ENCODE measurements at regions not wholly inside any gene's neighbourhood (a gene's known extent, or its start where the extent isn't known, plus 50 kb on each side); places are given as distances from the start of the nearest gene placed in this dataset.
A peak's percentile ranks its signal among the peaks of the same experiment; 100 is the strongest.

DNA sequence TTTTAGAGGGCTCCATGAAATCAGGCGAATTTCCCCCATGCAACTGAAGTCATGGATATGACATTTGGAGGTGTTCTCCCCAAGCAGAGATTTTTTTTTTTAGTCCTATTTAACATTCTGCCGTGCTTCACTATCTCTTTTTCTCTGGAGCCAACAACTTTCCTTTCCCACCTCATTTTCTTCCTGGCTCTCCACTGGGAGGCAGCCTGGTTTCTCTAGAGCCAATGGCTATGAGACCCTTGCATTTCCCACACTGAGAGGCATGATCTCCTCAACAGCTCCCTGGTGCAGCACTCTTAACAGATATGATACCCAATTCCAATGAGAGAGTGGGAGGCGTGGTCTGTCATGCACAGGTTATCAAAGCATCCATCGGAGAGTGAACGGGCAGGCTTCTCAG is 310.8 kb downstream of the DRD1 start:
- DNase-seq (ENCODE audit: insufficient read length, low spot score), result no peak
- no peak for FAIRE-seq
- TF ChIP-seq, protein P1, sequence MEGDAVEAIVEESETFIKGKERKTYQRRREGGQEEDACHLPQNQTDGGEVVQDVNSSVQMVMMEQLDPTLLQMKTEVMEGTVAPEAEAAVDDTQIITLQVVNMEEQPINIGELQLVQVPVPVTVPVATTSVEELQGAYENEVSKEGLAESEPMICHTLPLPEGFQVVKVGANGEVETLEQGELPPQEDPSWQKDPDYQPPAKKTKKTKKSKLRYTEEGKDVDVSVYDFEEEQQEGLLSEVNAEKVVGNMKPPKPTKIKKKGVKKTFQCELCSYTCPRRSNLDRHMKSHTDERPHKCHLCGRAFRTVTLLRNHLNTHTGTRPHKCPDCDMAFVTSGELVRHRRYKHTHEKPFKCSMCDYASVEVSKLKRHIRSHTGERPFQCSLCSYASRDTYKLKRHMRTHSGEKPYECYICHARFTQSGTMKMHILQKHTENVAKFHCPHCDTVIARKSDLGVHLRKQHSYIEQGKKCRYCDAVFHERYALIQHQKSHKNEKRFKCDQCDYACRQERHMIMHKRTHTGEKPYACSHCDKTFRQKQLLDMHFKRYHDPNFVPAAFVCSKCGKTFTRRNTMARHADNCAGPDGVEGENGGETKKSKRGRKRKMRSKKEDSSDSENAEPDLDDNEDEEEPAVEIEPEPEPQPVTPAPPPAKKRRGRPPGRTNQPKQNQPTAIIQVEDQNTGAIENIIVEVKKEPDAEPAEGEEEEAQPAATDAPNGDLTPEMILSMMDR (IDR thresholded peaks at IDR 0.05; ENCODE audit: insufficient read depth, missing control alignments), result peak; percentile 42

DNA sequence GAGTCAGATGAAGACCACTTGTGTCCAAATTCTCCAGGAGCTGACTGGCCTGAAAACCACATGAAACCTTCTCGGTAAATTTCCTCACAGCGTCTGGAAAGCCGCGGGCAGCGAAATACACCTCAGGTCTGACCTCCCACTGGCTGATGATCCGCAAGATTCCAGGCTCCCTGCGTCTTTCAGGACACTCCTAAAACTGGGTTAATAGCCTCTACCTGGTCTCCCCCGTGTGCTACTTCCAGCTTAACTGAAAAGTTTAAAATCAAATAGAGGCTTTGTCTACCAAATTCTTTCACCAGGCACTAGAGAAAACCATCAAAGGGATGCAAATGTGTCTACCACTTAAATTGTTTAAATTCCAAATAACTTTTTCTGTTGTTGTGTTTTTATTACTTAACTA is 312.6 kb downstream of the DRD1 start:
- TF ChIP-seq, protein P1 (IDR thresholded peaks at IDR 0.05; ENCODE audit: insufficient read depth, missing control alignments), result no peak
- FAIRE-seq (no peak), DNase-seq (ENCODE audit: insufficient read length, low spot score) (no peak)

DNA sequence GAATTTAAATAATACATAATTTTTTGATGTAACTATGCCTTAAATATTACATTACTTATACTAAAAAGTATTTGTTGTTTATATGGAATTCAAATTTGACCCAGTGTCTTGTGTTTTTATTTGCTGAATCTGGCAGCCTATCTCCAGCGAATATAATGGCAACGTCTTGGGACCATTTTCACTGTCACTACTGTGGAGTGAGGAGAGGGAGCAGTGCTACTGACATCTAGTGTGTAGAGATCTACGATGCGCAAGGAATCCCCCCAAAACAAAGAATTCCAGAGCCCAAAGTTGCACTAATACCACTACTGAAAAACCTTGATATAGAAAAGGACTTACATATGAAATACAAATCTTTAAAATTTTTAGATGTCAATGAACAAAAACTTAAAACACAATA is 314.4 kb downstream of the DRD1 start:
- FAIRE-seq (no peak), DNase-seq (ENCODE audit: insufficient read length, low spot score) (no peak)
- TF ChIP-seq, protein P1 (IDR thresholded peaks at IDR 0.05; ENCODE audit: insufficient read depth, missing control alignments), result no peak

DNA sequence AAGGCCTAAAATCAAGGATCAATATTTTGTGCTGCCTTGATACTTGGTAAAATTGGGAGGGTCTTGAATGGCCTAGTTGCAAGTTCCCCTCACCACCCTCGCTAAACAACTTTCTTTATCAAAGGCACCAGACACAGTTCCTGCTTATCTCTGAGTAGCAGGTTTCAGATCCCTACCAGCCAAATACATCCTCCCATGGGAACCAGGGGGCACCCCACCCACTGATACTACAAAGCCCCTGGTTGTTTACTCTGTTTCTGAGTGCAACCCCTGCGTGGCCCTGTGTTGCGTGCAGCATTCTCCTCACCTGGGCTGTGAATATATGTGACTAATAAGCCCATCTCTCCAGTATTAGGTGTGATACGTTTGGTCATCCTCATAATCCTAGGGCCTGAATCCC is 314.9 kb downstream of the DRD1 start:
- TF ChIP-seq, protein P1 (IDR thresholded peaks at IDR 0.05; ENCODE audit: insufficient read depth, missing control alignments), result no peak
- FAIRE-seq (no peak), DNase-seq (ENCODE audit: insufficient read length, low spot score) (no peak)

DNA sequence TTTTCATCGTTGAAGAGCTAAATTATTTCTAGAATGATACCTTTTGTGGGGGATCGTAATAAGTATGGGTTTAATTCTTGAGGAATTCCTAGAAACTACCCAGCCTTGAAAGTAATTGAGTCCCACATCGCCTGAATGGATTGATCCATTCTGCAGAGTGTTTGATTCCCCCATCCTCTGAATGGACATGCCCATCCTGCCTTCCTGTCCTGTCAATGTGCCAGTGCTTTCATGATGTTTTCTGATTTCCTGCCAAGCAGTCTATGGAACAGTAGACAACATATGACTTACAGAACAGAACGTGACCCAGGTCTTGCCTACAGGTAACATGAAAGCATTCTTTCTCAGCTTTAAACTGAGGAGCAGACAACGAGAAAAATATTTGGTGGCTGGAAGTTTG is 319.2 kb downstream of the DRD1 start:
- DNase-seq (ENCODE audit: insufficient read length, low spot score) (no peak), FAIRE-seq (no peak)
- TF ChIP-seq, protein P1 (IDR thresholded peaks at IDR 0.05; ENCODE audit: insufficient read depth, missing control alignments), result no peak

DNA sequence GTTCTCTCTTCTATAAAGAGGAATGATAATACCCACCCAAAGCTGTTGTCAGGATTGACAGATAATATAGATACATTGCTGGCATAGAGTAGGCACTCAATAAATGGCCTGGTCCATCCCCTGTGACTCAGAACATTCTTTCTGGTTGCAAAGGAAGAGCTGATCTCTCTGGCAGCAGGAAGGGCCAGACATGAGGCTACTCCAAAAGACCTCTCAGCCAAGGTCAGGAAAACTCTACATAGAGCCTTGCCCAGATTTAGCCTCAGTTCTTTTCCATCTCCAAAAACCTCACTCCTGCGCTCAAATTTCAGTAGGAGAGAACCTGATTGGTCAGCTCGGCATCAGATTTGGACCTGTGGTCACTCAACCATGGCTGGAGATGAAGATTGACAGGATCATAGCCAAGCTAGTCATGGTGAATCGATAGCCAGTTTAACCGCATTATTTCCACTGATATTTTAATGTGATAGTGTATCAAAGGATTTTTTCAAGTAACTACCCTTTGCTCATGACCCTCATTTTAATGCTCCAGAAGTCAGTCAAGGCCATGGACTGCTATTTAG is 319.6 kb downstream of the DRD1 start:
- TF ChIP-seq, protein P1 (IDR thresholded peaks at IDR 0.05; ENCODE audit: insufficient read depth, missing control alignments), result no peak
- no peak for DNase-seq (ENCODE audit: insufficient read length, low spot score)
- no peak for FAIRE-seq

DNA sequence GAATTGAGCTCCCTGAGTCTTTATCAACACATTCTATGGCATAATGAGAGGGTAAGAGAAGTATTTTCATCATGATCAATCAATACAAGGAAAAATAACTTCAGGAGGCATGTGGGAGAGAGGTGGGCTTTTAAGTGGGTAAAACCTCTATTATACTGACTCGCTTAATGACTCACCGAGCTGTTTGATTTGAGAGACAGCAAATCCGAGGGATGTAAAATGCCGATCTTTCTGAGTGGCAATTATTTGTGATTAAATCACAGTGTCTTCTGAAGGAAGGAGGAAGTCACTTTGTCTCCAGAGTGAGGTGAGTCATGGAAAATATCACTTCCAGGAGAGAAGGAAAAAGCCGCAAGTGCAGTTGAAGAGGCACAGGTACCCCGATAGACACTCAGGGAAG is 320.4 kb downstream of the DRD1 start:
- FAIRE-seq, result no peak
- DNase-seq (ENCODE audit: insufficient read length, low spot score), result no peak
- TF ChIP-seq, protein P1 (IDR thresholded peaks at IDR 0.05; ENCODE audit: insufficient read depth, missing control alignments), result no peak
